Dedifferentiated amniotic fluid mesenchymal stem cell (primary cell): ENCODE measurements at regions not wholly inside any gene's neighbourhood (a gene's known extent, or its start where the extent isn't known, plus 50 kb on each side); places are given as distances from the start of the nearest gene placed in this dataset.
"Not testable (repeated sequence)": the region's sequence is repeated elsewhere in the genome, so short reads cannot be mapped to it uniquely, and the experiment has no call there.

Source experiments
- DNase-seq: peaks from one replicate; pipeline ENCODE4 v3.0.0-alpha.2; 2016; ENCODE audit errors: extremely low spot score

- DNase-seq = not testable (repeated sequence)
Measured at GRCh38 chr4:4032364-4032763, 194.4 kb downstream of the OTOP1 start.

- DNase-seq = not testable (repeated sequence)
Measured at GRCh38 chr4:4032801-4033605, 193.7 kb downstream of the OTOP1 start.

GRCh38 chr4:4037399-4038138, 189.2 kb downstream of the OTOP1 start:
- DNase-seq = not testable (repeated sequence)

- not testable (repeated sequence) for DNase-seq
Measured at GRCh38 chr4:4045823-4046222, 180.9 kb downstream of the OTOP1 start.

- DNase-seq = not testable (repeated sequence)
Measured at GRCh38 chr4:4046686-4047085, 180.0 kb downstream of the OTOP1 start.

GRCh38 chr4:4047202-4047601, 179.5 kb downstream of the OTOP1 start:
- DNase-seq = not testable (repeated sequence)

- DNase-seq = not testable (repeated sequence)
Measured at GRCh38 chr4:4048227-4048626, 178.5 kb downstream of the OTOP1 start.

GRCh38 chr4:4050781-4051180, 175.9 kb downstream of the OTOP1 start:
- DNase-seq = not testable (repeated sequence)

- not testable (repeated sequence) for DNase-seq
Measured at GRCh38 chr4:4052933-4053332, 173.8 kb downstream of the OTOP1 start.

GRCh38 chr4:4057226-4057625, 169.5 kb downstream of the OTOP1 start:
- DNase-seq = not testable (repeated sequence)

- not testable (repeated sequence) for DNase-seq
Measured at GRCh38 chr4:4084171-4084570, 142.6 kb downstream of the OTOP1 start.

GRCh38 chr4:4089716-4090419, 136.9 kb downstream of the OTOP1 start:
- DNase-seq = not testable (repeated sequence)

GRCh38 chr4:4090720-4091119, 136.0 kb downstream of the OTOP1 start:
- DNase-seq = not testable (repeated sequence)

- DNase-seq = not testable (repeated sequence)
Measured at GRCh38 chr4:4092159-4092558, 134.6 kb downstream of the OTOP1 start.

GRCh38 chr4:4099610-4100009, 127.1 kb downstream of the OTOP1 start:
- not testable (repeated sequence) for DNase-seq

- DNase-seq = not testable (repeated sequence)
Measured at GRCh38 chr4:4106923-4107322, 119.8 kb downstream of the OTOP1 start.

- DNase-seq = not testable (repeated sequence)
Measured at GRCh38 chr4:4107411-4108107, 119.2 kb downstream of the OTOP1 start.

GRCh38 chr4:4115381-4115780, 111.3 kb downstream of the OTOP1 start:
- DNase-seq = not testable (repeated sequence)

GRCh38 chr4:4116901-4117300, 109.8 kb downstream of the OTOP1 start:
- DNase-seq = not testable (repeated sequence)

- DNase-seq = not testable (repeated sequence)
Measured at GRCh38 chr4:4134368-4134767, 92.4 kb downstream of the OTOP1 start.

- DNase-seq = not testable (repeated sequence)
Measured at GRCh38 chr4:4136621-4137020, 90.1 kb downstream of the OTOP1 start.
